Breast epithelium (tissue), 3 donors: ENCODE measurements at regions not wholly inside any gene's neighbourhood (a gene's known extent, or its start where the extent isn't known, plus 50 kb on each side); places are given as distances from the start of the nearest gene placed in this dataset.

ENCODE experiments used
- POLR2A ChIP-seq: fragments of 450-650 bp; IDR thresholded peaks from one replicate; pipeline ENCODE4 v1.6.1; 2016; ENCODE audit warnings: antibody characterized with exemption, mild to moderate bottlenecking, moderate library complexity
- POLR2AphosphoS5 ChIP-seq, 3 donors: sonication (generic); formaldehyde crosslinking; IDR thresholded peaks; one replicate each; pipeline ENCODE4 v1.6.1; 2017; ENCODE audit warnings: antibody characterized with exemption in 3 of 3
- TF ChIP-seq, protein P1 (sequence below), 3 donors: fragments of 450-650 bp; IDR thresholded peaks; one replicate each; pipeline ENCODE4 v1.5.1; 2016 to 2017; ENCODE audit warnings: antibody characterized with exemption in 3 of 3, mild to moderate bottlenecking in 3 of 3, moderate library complexity in 3 of 3

DNA sequence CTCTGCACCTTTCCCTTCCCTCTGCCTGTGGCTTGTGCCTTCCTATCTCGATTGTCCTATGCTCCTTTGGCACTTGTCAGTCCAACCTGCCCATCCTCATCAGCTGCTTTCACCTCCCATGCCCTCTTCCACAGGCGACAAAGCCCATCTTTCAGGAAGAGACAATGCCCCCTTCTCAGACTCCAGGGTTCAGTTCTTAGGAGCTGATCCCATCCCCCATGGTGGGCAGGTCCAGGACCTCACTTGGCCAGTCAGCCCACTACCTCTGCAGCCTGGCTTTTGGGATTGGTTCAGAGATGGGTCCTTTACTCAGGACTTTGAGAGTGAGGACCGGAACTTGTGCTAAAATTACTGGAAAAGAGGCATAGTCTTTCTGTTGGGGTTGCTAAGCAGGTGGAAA is 74.0 kb upstream of the NANOS1 start:
- TF ChIP-seq, protein P1, sequence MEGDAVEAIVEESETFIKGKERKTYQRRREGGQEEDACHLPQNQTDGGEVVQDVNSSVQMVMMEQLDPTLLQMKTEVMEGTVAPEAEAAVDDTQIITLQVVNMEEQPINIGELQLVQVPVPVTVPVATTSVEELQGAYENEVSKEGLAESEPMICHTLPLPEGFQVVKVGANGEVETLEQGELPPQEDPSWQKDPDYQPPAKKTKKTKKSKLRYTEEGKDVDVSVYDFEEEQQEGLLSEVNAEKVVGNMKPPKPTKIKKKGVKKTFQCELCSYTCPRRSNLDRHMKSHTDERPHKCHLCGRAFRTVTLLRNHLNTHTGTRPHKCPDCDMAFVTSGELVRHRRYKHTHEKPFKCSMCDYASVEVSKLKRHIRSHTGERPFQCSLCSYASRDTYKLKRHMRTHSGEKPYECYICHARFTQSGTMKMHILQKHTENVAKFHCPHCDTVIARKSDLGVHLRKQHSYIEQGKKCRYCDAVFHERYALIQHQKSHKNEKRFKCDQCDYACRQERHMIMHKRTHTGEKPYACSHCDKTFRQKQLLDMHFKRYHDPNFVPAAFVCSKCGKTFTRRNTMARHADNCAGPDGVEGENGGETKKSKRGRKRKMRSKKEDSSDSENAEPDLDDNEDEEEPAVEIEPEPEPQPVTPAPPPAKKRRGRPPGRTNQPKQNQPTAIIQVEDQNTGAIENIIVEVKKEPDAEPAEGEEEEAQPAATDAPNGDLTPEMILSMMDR (IDR thresholded peaks at IDR 0.05): no peak
- TF ChIP-seq POLR2A (no peak), POLR2AphosphoS5 (IDR thresholded peaks at IDR 0.05) (no peak)
